H9 (cell line): ENCODE measurements at regions not wholly inside any gene's neighbourhood (a gene's known extent, or its start where the extent isn't known, plus 50 kb on each side); places are given as distances from the start of the nearest gene placed in this dataset.

ENCODE experiments used
- DNase-seq: peaks from one replicate; pipeline ENCODE4 v3.0.0-alpha.2; 2017
- H2AFZ ChIP-seq: one replicate; pipeline ENCODE4 v1.6.1; 2013; ENCODE audit warnings: mild to moderate bottlenecking, low read length, control low read depth, moderate library complexity
- H2AK5ac ChIP-seq: 2 replicates; pipeline ENCODE4 v1.6.1; 2013; ENCODE audit warnings: low read length, control low read depth, mixed read lengths; ENCODE audit not compliant: insufficient read length
- H2BK120ac ChIP-seq: one replicate; pipeline ENCODE4 v1.6.1; 2013; ENCODE audit warnings: low read depth, mild to moderate bottlenecking, low read length, control low read depth, inconsistent platforms; ENCODE audit not compliant: poor library complexity, severe bottlenecking
- H2BK12ac ChIP-seq: 2 replicates; pipeline ENCODE4 v1.6.1; 2013; ENCODE audit warnings: low read length, control low read depth, mixed read lengths, low read depth; ENCODE audit not compliant: insufficient read length
- H2BK15ac ChIP-seq: 2 replicates; pipeline ENCODE4 v1.6.1; 2013; ENCODE audit warnings: low read depth, low read length, control low read depth
- H2BK20ac ChIP-seq: one replicate; pipeline ENCODE4 v1.6.1; 2013; ENCODE audit warnings: low read depth, mild to moderate bottlenecking, low read length, control low read depth, inconsistent platforms; ENCODE audit not compliant: poor library complexity, severe bottlenecking
- H2BK5ac ChIP-seq: 2 replicates; pipeline ENCODE4 v1.6.1; 2013; ENCODE audit warnings: low read length, control low read depth, mixed read lengths; ENCODE audit not compliant: insufficient read length
- H3K14ac ChIP-seq: 2 replicates; pipeline ENCODE4 v1.6.1; 2013; ENCODE audit warnings: low read length, control low read depth; ENCODE audit not compliant: insufficient read depth
- H3K18ac ChIP-seq: 2 replicates; pipeline ENCODE4 v1.6.1; 2013; ENCODE audit warnings: low read depth, mild to moderate bottlenecking, mixed read lengths, low read length, control low read depth; ENCODE audit not compliant: insufficient read length
- H3K23ac ChIP-seq: 2 replicates; pipeline ENCODE4 v1.6.1; 2013; ENCODE audit warnings: low read length, control low read depth, mixed read lengths, low read depth; ENCODE audit not compliant: insufficient read length
- H3K23me2 ChIP-seq: 2 replicates; pipeline ENCODE4 v1.6.1; 2013; ENCODE audit warnings: low read depth, mild to moderate bottlenecking, mixed read lengths, low read length, control low read depth; ENCODE audit not compliant: insufficient read length, poor library complexity, severe bottlenecking
- H3K27ac ChIP-seq: 2 replicates; pipeline ENCODE4 v1.5.1; 2013; ENCODE audit warnings: low read length, control low read depth, mixed read lengths, low read depth; ENCODE audit not compliant: insufficient read length
- H3K27me3 ChIP-seq: 2 replicates; pipeline ENCODE4 v1.6.1; 2013; ENCODE audit warnings: low read length, control low read depth, inconsistent platforms; ENCODE audit not compliant: insufficient read depth
- H3K4ac ChIP-seq: 2 replicates; pipeline ENCODE4 v1.6.1; 2013; ENCODE audit warnings: low read depth, mild to moderate bottlenecking, control low read depth, inconsistent platforms, low read length, moderate library complexity
- H3K4me1 ChIP-seq: 2 replicates; pipeline ENCODE4 v1.6.1; 2013; ENCODE audit warnings: low read length, control low read depth, inconsistent platforms; ENCODE audit not compliant: insufficient read depth
- H3K4me2 ChIP-seq: 2 replicates; pipeline ENCODE4 v1.6.1; 2013; ENCODE audit warnings: low read length, control low read depth, mixed read lengths; ENCODE audit not compliant: insufficient read length, insufficient read depth
- H3K56ac ChIP-seq: 2 replicates; pipeline ENCODE4 v1.6.1; 2013; ENCODE audit warnings: low read depth, mild to moderate bottlenecking, mixed read lengths, low read length, control low read depth; ENCODE audit not compliant: insufficient read length
- H3K79me1 ChIP-seq: 2 replicates; pipeline ENCODE4 v1.6.1; 2013; ENCODE audit warnings: low read depth, mild to moderate bottlenecking, moderate library complexity, low read length, control low read depth, inconsistent platforms; ENCODE audit not compliant: insufficient read depth, poor library complexity, severe bottlenecking
- H3K79me2 ChIP-seq: 2 replicates; pipeline ENCODE4 v1.6.1; 2013; ENCODE audit warnings: low read length, control low read depth, inconsistent platforms; ENCODE audit not compliant: insufficient read depth
- H3K9ac ChIP-seq: 2 replicates; pipeline ENCODE4 v1.6.1; 2013; ENCODE audit warnings: low read length, control low read depth, mixed read lengths; ENCODE audit not compliant: insufficient read length; ENCODE audit errors: extremely low read depth
- H3K9me3 ChIP-seq: one replicate; pipeline ENCODE4 v1.6.1; 2013; ENCODE audit warnings: low read depth, low read length, inconsistent platforms; ENCODE audit not compliant: control insufficient read depth
- H3T11ph ChIP-seq: one replicate; pipeline ENCODE4 v1.6.1; 2013; ENCODE audit warnings: mild to moderate bottlenecking, low read length, control low read depth, inconsistent platforms
- H4K20me1 ChIP-seq: one replicate; pipeline ENCODE4 v1.6.1; 2013; ENCODE audit not compliant: control insufficient read depth, insufficient read length, insufficient read depth
- H4K5ac ChIP-seq: 2 replicates; pipeline ENCODE4 v1.6.1; 2013; ENCODE audit warnings: low read depth, mild to moderate bottlenecking, mixed read lengths, low read length, control low read depth; ENCODE audit not compliant: insufficient read length
- H4K8ac ChIP-seq: replicated peaks from 2 replicates; pipeline ENCODE4 v1.6.1; 2013; ENCODE audit warnings: low read length, control low read depth, mixed read lengths, low read depth; ENCODE audit not compliant: insufficient read length
- H4K91ac ChIP-seq: 2 replicates; pipeline ENCODE4 v1.6.1; 2013; ENCODE audit warnings: low read depth, mild to moderate bottlenecking, moderate library complexity, mixed read lengths, low read length, control low read depth; ENCODE audit not compliant: insufficient read length
- H3K27ac Mint-ChIP-seq, 3 experiments: 2 replicates in 2 of 3; 3 replicates in 1 of 3; pipeline ENCODE4 v1.8.0; 2020 to 2021; ENCODE audit warnings: mixed read lengths in 3 of 3, mild to moderate bottlenecking in 1 of 3, moderate library complexity in 1 of 3
- H3K27me3 Mint-ChIP-seq: 2 replicates; pipeline ENCODE4 v1.8.0; 2021; ENCODE audit warnings: low read depth, mild to moderate bottlenecking, moderate library complexity, mixed read lengths
- H3K36me3 Mint-ChIP-seq, 3 experiments: 2 replicates in 2 of 3; 3 replicates in 1 of 3; pipeline ENCODE4 v1.8.0; 2020 to 2021; ENCODE audit warnings: low read depth in 3 of 3, mixed read lengths in 3 of 3; ENCODE audit not compliant: insufficient read depth in 1 of 3
- H3K4me1 Mint-ChIP-seq, 2 experiments: 2 replicates each; pipeline ENCODE4 v1.8.0; 2020; ENCODE audit warnings: mixed read lengths in 2 of 2
- H3K4me3 Mint-ChIP-seq, 2 experiments: 2 replicates in 1 of 2; 3 replicates in 1 of 2; pipeline ENCODE4 v1.8.0; 2020 to 2021; ENCODE audit warnings: mild to moderate bottlenecking in 2 of 2, mixed read lengths in 2 of 2, moderate library complexity in 1 of 2
- H3K9me3 Mint-ChIP-seq, 2 experiments: 2 replicates in 1 of 2; 3 replicates in 1 of 2; pipeline ENCODE4 v1.8.0; 2020; ENCODE audit warnings: mild to moderate bottlenecking in 2 of 2, mixed read lengths in 2 of 2, moderate library complexity in 1 of 2
- WGBS: extraction: QIAGEN DNeasy Blood & Tissue Kit; methylation state at CpG from one replicate; pipeline ENCODE4 v1.1.7; 2013; ENCODE audit warnings: missing lambda C conversion rate, low lambda C conversion rate, mixed read lengths; ENCODE audit not compliant: insufficient read length; ENCODE audit errors: extremely low coverage; 5-methylcytosine and 5-hydroxymethylcytosine counted together
- TF ChIP-seq, protein P1 (sequence below): fragments of 200-600 bp; sonication (generic); conservative IDR thresholded peaks from 3 replicates; pipeline ENCODE4 v1.8.0; 2021; ENCODE audit warnings: antibody characterized with exemption, mild to moderate bottlenecking

GRCh38 chr21:16181018-16181417 is 451.2 kb downstream of the USP25 start:
- Histone ChIP-seq H2AFZ (no peak overlapping the region), H3K79me1 (no peaks in the 10 kb centered on the region), H3K27me3 (no peaks in the 10 kb centered on the region), H3K4ac (no peak overlapping the region), H3K79me2 (no peaks in the 10 kb centered on the region), H2BK120ac (no peak overlapping the region), H2BK15ac (no peak overlapping the region), H3K14ac (no peak overlapping the region), H3K9ac (no peak overlapping the region), H3K9me3 (no peaks in the 10 kb centered on the region), H3K4me1 (no peaks in the 10 kb centered on the region; the same call in 1 of the 2 replicates), H3K23ac (no peak overlapping the region), H2BK5ac (no peak overlapping the region), H2AK5ac (no peak overlapping the region), H3K18ac (no peak overlapping the region), H4K5ac (no peak overlapping the region), H4K91ac (no peak overlapping the region), H3K56ac (no peak overlapping the region), H4K20me1 (no peaks in the 10 kb centered on the region), H3K27ac (no peak overlapping the region), H3T11ph (no peak overlapping the region), H2BK12ac (no peak overlapping the region), H4K8ac (no peak overlapping the region), H3K4me2 (no peak overlapping the region), H2BK20ac (no peak overlapping the region), H3K23me2 (no peaks in the 10 kb centered on the region)
- TF ChIP-seq, protein P1, sequence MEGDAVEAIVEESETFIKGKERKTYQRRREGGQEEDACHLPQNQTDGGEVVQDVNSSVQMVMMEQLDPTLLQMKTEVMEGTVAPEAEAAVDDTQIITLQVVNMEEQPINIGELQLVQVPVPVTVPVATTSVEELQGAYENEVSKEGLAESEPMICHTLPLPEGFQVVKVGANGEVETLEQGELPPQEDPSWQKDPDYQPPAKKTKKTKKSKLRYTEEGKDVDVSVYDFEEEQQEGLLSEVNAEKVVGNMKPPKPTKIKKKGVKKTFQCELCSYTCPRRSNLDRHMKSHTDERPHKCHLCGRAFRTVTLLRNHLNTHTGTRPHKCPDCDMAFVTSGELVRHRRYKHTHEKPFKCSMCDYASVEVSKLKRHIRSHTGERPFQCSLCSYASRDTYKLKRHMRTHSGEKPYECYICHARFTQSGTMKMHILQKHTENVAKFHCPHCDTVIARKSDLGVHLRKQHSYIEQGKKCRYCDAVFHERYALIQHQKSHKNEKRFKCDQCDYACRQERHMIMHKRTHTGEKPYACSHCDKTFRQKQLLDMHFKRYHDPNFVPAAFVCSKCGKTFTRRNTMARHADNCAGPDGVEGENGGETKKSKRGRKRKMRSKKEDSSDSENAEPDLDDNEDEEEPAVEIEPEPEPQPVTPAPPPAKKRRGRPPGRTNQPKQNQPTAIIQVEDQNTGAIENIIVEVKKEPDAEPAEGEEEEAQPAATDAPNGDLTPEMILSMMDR: no peak
- no peaks in the 10 kb centered on the region for H3K9me3 Mint-ChIP-seq
- H3K4me1 Mint-ChIP-seq: peaks cover 20 to 29% of the 10 kb centered on the region in 2 experiments
- DNase-seq: no peak
- H3K27me3 Mint-ChIP-seq: no peaks in the 10 kb centered on the region
- H3K36me3 Mint-ChIP-seq: no peaks in the 10 kb centered on the region
- no peak overlapping the region for H3K4me3 Mint-ChIP-seq
- no CpG with 5 or more reads among the region's 3 CpGs for WGBS
- H3K27ac Mint-ChIP-seq: peak overlapping the region in 2 of 3 experiments; percentile 20 to 37; a peak in 3 of 7 replicates
